KMS-11 (cell line): ENCODE measurements at regions not wholly inside any gene's neighbourhood (a gene's known extent, or its start where the extent isn't known, plus 50 kb on each side); places are given as distances from the start of the nearest gene placed in this dataset.

Experiments
- H2AFZ ChIP-seq: fragments of 200-600 bp; sonication (generic); 2 replicates; pipeline ENCODE4 v1.6.1; 2016; ENCODE audit warnings: antibody characterized with exemption, mixed run types, low read depth
- H3K27ac ChIP-seq: fragments of 200-600 bp; sonication (generic); 2 replicates; pipeline ENCODE4 v1.6.1; 2016; ENCODE audit warnings: mild to moderate bottlenecking, mixed run types
- H3K27me3 ChIP-seq: fragments of 200-600 bp; sonication (generic); 2 replicates; pipeline ENCODE4 v1.6.1; 2017; ENCODE audit warnings: mild to moderate bottlenecking, low read depth, mixed run types, moderate library complexity; ENCODE audit not compliant: insufficient read depth
- H3K36me3 ChIP-seq: fragments of 200-600 bp; sonication (generic); 2 replicates; pipeline ENCODE4 v1.6.1; 2017; ENCODE audit warnings: mild to moderate bottlenecking, mixed run types; ENCODE audit not compliant: insufficient read depth
- H3K4me1 ChIP-seq: fragments of 200-600 bp; sonication (generic); 2 replicates; pipeline ENCODE4 v1.6.1; 2016; ENCODE audit warnings: mild to moderate bottlenecking, low read depth, mixed run types; ENCODE audit not compliant: poor library complexity, severe bottlenecking
- H3K4me2 ChIP-seq: fragments of 200-600 bp; sonication (generic); 2 replicates; pipeline ENCODE4 v1.7.0; 2016; ENCODE audit warnings: mild to moderate bottlenecking, mixed run types
- H3K4me3 ChIP-seq: fragments of 200-600 bp; sonication (generic); IDR thresholded peaks from 2 replicates; pipeline ENCODE4 v1.6.1; 2017; ENCODE audit warnings: low read depth, low read length, mixed read lengths; ENCODE audit not compliant: insufficient read depth
- H3K79me2 ChIP-seq: fragments of 200-600 bp; sonication (generic); 2 replicates; pipeline ENCODE4 v1.6.1; 2016; ENCODE audit warnings: low read depth, mixed run types; ENCODE audit not compliant: insufficient read depth
- H3K9ac ChIP-seq: fragments of 200-600 bp; sonication (generic); 2 replicates; pipeline ENCODE4 v1.6.1; 2016; ENCODE audit warnings: mild to moderate bottlenecking, mixed run types
- H4K20me1 ChIP-seq: fragments of 200-600 bp; sonication (generic); 2 replicates; pipeline ENCODE4 v1.6.1; 2016; ENCODE audit warnings: mild to moderate bottlenecking, mixed run types; ENCODE audit not compliant: insufficient read depth
- CTCF ChIP-seq: fragments of 200-600 bp; sonication (generic); conservative IDR thresholded peaks from 2 replicates; pipeline ENCODE4 v1.6.1; 2017; ENCODE audit warnings: low read depth, mild to moderate bottlenecking, antibody characterized with exemption, low read length, moderate library complexity, mixed read lengths

DNA sequence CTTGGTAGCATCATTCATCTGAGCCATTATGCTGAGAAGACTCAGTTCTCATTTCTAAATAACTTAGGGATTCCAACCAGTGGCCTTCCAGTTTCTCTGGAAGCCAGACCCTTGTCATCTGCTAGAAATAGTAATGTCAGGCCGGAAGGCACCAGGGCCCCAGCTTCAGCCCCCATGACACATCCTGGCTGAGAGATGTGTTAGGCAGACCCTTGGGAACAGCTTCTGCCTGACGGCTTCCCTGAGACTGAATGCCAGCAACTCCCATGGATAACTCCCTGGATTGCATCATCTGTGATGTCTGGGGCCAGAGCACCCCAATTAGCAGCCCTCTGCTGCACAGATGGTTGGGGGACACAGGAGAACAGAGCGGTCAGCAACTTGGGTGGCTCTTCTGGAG is 583.5 kb upstream of the TBX3 start:
- H3K79me2 ChIP-seq, result no peaks in the 10 kb centered on the region
- no peak overlapping the region for H3K4me2 ChIP-seq
- H3K36me3 ChIP-seq, result no peaks in the 10 kb centered on the region

GRCh38 chr12:115264605-115265004 is 580.6 kb upstream of the TBX3 start:
- Histone ChIP-seq H3K4me3 (no peak overlapping the region), H3K27me3 (no peaks in the 10 kb centered on the region), H3K79me2 (no peaks in the 10 kb centered on the region), H3K9ac (no peak overlapping the region), H2AFZ (no peak overlapping the region), H3K4me1 (no peaks in the 10 kb centered on the region), H3K27ac (no peak overlapping the region), H3K4me2 (no peak overlapping the region), H3K36me3 (no peaks in the 10 kb centered on the region), H4K20me1 (no peaks in the 10 kb centered on the region)
- no peak for TF ChIP-seq CTCF

More for the DNA sequence above, 583.5 kb upstream of the TBX3 start:
- Histone ChIP-seq H3K4me1 (no peaks in the 10 kb centered on the region), H3K27ac (no peak overlapping the region), H4K20me1 (no peaks in the 10 kb centered on the region), H3K27me3 (no peaks in the 10 kb centered on the region), H3K4me3 (no peak overlapping the region), H2AFZ (no peak overlapping the region), H3K9ac (no peak overlapping the region)
- TF ChIP-seq CTCF, result no peak

DNA sequence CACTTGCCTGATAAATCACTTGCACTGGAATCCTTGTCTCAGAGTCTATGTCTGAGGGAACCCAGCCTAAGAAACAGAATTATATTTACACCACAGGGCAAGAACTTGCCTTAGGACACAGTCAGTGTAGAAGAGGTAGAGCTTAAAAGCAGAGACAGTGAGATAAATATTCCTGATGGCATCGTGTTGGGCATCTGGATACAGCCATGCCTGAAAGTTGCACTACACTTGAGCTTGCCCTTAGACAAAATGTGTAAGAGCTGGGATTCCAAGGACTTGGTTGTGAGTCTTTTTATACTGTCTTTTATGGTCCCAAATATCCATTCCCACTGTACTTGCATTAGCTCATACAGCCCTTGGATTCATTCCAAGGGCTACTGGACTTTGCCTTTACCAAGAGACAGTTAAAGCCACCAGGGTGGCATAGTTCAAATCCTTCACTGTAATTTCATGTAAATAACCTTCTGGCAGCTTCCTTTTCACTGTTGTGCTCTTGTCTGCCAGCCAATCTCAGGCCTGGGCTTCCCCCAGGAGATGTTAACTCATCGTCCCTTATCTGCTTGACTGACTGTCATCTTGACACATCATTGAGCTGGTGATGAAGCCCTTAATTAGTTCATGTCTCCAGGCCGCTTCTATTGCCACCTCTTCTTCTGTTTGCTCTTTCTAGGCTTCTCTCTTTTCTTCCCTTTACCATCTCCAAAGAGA is 577.9 kb upstream of the TBX3 start:
- no peak overlapping the region for H3K4me2 ChIP-seq
- no peak overlapping the region for H3K4me3 ChIP-seq
- H3K79me2 ChIP-seq, result no peaks in the 10 kb centered on the region
- no peak overlapping the region for H3K27ac ChIP-seq
- H3K4me1 ChIP-seq, result no peaks in the 10 kb centered on the region
- H4K20me1 ChIP-seq, result no peaks in the 10 kb centered on the region
- TF ChIP-seq CTCF, result no peak
- H2AFZ ChIP-seq, result no peak overlapping the region
- no peak overlapping the region for H3K9ac ChIP-seq
- H3K27me3 ChIP-seq, result no peaks in the 10 kb centered on the region
- no peaks in the 10 kb centered on the region for H3K36me3 ChIP-seq

DNA sequence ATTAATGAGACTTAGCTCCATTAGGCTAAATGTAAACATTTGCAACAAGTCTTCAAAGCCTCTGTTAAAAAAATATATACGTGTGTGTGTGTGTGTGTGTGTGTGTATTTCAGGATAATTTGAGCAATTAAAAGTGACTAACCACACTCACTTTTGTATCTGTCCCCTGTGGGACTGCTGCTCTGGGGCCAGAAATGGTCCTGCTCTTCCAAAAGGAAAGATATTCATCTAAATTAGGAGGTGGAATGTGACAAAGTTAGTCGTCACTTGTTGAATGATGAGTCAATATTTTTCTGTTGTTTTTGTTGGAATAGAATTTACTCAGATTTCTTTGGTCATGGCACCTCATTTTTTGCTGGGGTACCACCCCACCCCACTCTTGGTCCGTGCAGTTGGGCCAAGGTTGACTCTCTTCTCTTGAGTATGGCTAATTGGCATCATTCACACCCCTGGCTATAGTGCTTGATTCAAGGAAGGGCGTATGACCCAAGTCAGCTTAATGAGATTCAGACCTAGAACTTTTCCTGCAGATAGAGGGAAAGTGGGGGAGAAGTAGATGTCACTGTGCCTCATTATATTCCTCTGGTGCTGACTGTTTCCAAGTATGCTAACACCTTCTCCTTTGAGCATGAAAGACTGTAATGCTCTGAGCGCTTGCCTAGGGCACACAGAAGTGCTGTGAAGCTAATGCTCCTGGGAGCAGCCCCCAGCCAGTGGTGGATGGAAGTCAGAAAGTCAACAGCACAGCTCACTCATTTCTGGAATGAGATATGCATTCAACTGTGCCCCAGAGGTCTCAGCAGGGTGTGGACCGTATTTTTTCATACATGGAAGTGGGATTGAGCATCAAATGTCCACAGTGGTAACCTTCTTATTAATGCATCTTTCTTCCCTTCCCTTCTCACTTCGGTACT is 577.0 kb upstream of the TBX3 start:
- Histone ChIP-seq H3K4me1 (no peaks in the 10 kb centered on the region), H3K27me3 (no peaks in the 10 kb centered on the region), H4K20me1 (no peaks in the 10 kb centered on the region), H3K79me2 (no peaks in the 10 kb centered on the region), H3K4me3 (no peak overlapping the region), H3K4me2 (no peak overlapping the region), H2AFZ (no peak overlapping the region), H3K27ac (no peak overlapping the region), H3K36me3 (no peaks in the 10 kb centered on the region), H3K9ac (no peak overlapping the region)
- TF ChIP-seq CTCF, result no peak
